HepG2 (cell line): ENCODE measurements at regions not wholly inside any gene's neighbourhood (a gene's known extent, or its start where the extent isn't known, plus 50 kb on each side); places are given as distances from the start of the nearest gene placed in this dataset.

Source experiments
- ATAC-seq: fragments of 200-7000 bp; cut with Tn5 transposase; 3 replicates; pipeline ENCODE4 v1.9.1; 2020; ENCODE audit warnings: mild to moderate bottlenecking, moderate library complexity
- BruUV-seq: library from RNA; stranded (reverse); fragments of 400-500 nt; replicated peaks from 2 replicates; lab custom pipeline; 2021; lab: Mats Ljungman, UMichigan
- CTCF ChIA-PET: fragments of 300-600 bp; formaldehyde crosslinking; extraction: SDS; loops from one replicate; lab custom pipeline; 2021; ENCODE audit warnings: low total read pairs, inconsistent platforms, low intra/inter-chr PET ratio; lab: Yijun Ruan, JAX
- POLR2A ChIA-PET: fragments of 350-600 bp; sonication (Branson Sonifier 250); formaldehyde crosslinking; loops from one replicate; lab custom pipeline; 2020; ENCODE audit warnings: antibody characterized with exemption, inconsistent platforms; lab: Yijun Ruan, JAX
- DNase-seq: peaks from one replicate; pipeline ENCODE4 v3.0.0-alpha.2; 2015; ENCODE audit warnings: low spot score
- FAIRE-seq: peaks from 3 replicates; lab custom pipeline; 2011; peaks lifted over from hg19 to GRCh38; lab: Jason Lieb, UNC
- H2AFZ ChIP-seq: one replicate; pipeline ENCODE4 v1.6.1; 2011; ENCODE audit warnings: low read length, inconsistent platforms
- H3K27ac ChIP-seq: fragments of 300-600 bp; 3 replicates; pipeline ENCODE4 v1.8.0; 2011; ENCODE audit warnings: mixed run types, mild to moderate bottlenecking, mixed read lengths, low read length, inconsistent platforms; ENCODE audit not compliant: insufficient read depth; ENCODE audit errors: extremely low read length
- H3K27me3 ChIP-seq, 2 experiments: fragments of 200-600 bp in 1 of 2; 2 replicates in 1 of 2; 3 replicates in 1 of 2; pipeline versions ENCODE4 v1.6.0 to v1.8.0; 2011; ENCODE audit warnings: low read length in 2 of 2, mild to moderate bottlenecking in 2 of 2, moderate library complexity in 2 of 2, inconsistent platforms in 1 of 2; ENCODE audit not compliant: insufficient read depth in 2 of 2, control insufficient read depth in 1 of 2
- H3K36me3 ChIP-seq, 2 experiments: fragments of 200-600 bp in 1 of 2; replicated peaks in 1 of 2; 2 replicates in 1 of 2; 3 replicates in 1 of 2; pipeline versions ENCODE4 v1.5.1 to v1.8.0; 2011; ENCODE audit warnings: low read length in 2 of 2, inconsistent platforms in 1 of 2; ENCODE audit not compliant: insufficient read depth in 2 of 2, control insufficient read depth in 1 of 2
- H3K4me1 ChIP-seq: 2 replicates; pipeline ENCODE4 v1.5.1; 2012; ENCODE audit warnings: low read length, inconsistent platforms; ENCODE audit not compliant: insufficient read depth
- H3K4me2 ChIP-seq: 2 replicates; pipeline ENCODE4 v1.6.0; 2011; ENCODE audit warnings: low read depth, low read length, inconsistent platforms
- H3K4me3 ChIP-seq, 3 experiments: fragments of 200-600 bp in 1 of 3; sonication (generic), shearing (Covaris generic) in 1 of 3; replicated peaks in 1 of 3; 2 replicates each; pipeline ENCODE4 v1.5.1; 2011 to 2016; ENCODE audit warnings: low read length in 3 of 3, inconsistent platforms in 2 of 3, low read depth in 2 of 3, mild to moderate bottlenecking in 2 of 3, control low read depth in 1 of 3, mixed read lengths in 1 of 3; ENCODE audit not compliant: insufficient read depth in 1 of 3
- H3K79me2 ChIP-seq: one replicate; pipeline ENCODE4 v1.6.1; 2011; ENCODE audit warnings: low read length, inconsistent platforms; ENCODE audit not compliant: insufficient read depth
- H3K9ac ChIP-seq: 2 replicates; pipeline ENCODE4 v1.6.0; 2011; ENCODE audit warnings: mild to moderate bottlenecking, low read depth, low read length, inconsistent platforms; ENCODE audit not compliant: insufficient read depth
- H3K9me3 ChIP-seq: 2 replicates; pipeline ENCODE4 v1.5.1; 2012; ENCODE audit warnings: mild to moderate bottlenecking, low read length
- H4K20me1 ChIP-seq: 2 replicates; pipeline ENCODE4 v1.6.0; 2011; ENCODE audit warnings: inconsistent platforms, mild to moderate bottlenecking, low read length, moderate library complexity; ENCODE audit not compliant: insufficient read depth
- CEBPB ChIP-seq: IDR thresholded peaks from 2 replicates; pipeline ENCODE4 v1.6.1; 2011; ENCODE audit warnings: low read depth, low read length, improper control_type of control experiment, borderline replicate concordance
- E2F1 ChIP-seq: sonication (generic); formaldehyde crosslinking; IDR thresholded peaks from 2 replicates; pipeline ENCODE4 v1.5.0; 2020; ENCODE audit warnings: missing genetic modification reagents
- HOXA7 ChIP-seq: sonication (generic); formaldehyde crosslinking; IDR thresholded peaks from 2 replicates; pipeline ENCODE4 v1.8.1; 2022; ENCODE audit warnings: mild to moderate bottlenecking, missing genetic modification reagents, moderate library complexity
- REL ChIP-seq: sonication (generic); formaldehyde crosslinking; conservative IDR thresholded peaks from 2 replicates; pipeline ENCODE4 v1.8.0; 2022; ENCODE audit warnings: mild to moderate bottlenecking, missing genetic modification reagents, moderate library complexity
- SATB2 ChIP-seq: sonication (generic); formaldehyde crosslinking; IDR thresholded peaks from 2 replicates; pipeline ENCODE4 v1.5.0; 2020; ENCODE audit warnings: missing genetic modification reagents
- SMAD9 ChIP-seq: sonication (generic); formaldehyde crosslinking; IDR thresholded peaks from 2 replicates; pipeline ENCODE4 v1.5.1; 2020; ENCODE audit warnings: mild to moderate bottlenecking, missing genetic modification reagents
- TFDP1 ChIP-seq: IDR thresholded peaks from 2 replicates; pipeline ENCODE4 v1.6.1; 2016; ENCODE audit warnings: missing compliant biosample characterization, missing genetic modification reagents, borderline replicate concordance
- ZKSCAN5 ChIP-seq: sonication (generic); formaldehyde crosslinking; IDR thresholded peaks from 2 replicates; pipeline ENCODE4 v1.5.1; 2020; ENCODE audit warnings: mild to moderate bottlenecking, missing genetic modification reagents
- ZNF337 ChIP-seq: sonication (generic); formaldehyde crosslinking; IDR thresholded peaks from 2 replicates; pipeline ENCODE4 v1.5.1; 2020; ENCODE audit warnings: missing genetic modification reagents, low read depth, mild to moderate bottlenecking, borderline replicate concordance
- ZNF496 ChIP-seq: sonication (generic); formaldehyde crosslinking; IDR thresholded peaks from 2 replicates; pipeline ENCODE4 v1.8.1; 2023; ENCODE audit warnings: mild to moderate bottlenecking, moderate library complexity, missing genetic modification reagents; ENCODE audit not compliant: insufficient replicate concordance
- ZNF530 ChIP-seq: sonication (generic); formaldehyde crosslinking; IDR thresholded peaks from 2 replicates; pipeline ENCODE4 v1.5.0; 2020; ENCODE audit warnings: low read depth, mild to moderate bottlenecking, missing genetic modification reagents
- ZNF883 ChIP-seq: sonication (generic); formaldehyde crosslinking; IDR thresholded peaks from 2 replicates; pipeline ENCODE4 v1.5.1; 2020; ENCODE audit warnings: mild to moderate bottlenecking, missing genetic modification reagents; ENCODE audit errors: not compliant biosample characterization
- ZSCAN21 ChIP-seq: sonication (generic); formaldehyde crosslinking; IDR thresholded peaks from 2 replicates; pipeline ENCODE4 v1.8.0; 2022; ENCODE audit warnings: mild to moderate bottlenecking, missing genetic modification reagents, moderate library complexity, borderline replicate concordance
- WGBS: methylation state at CpG from one replicate; pipeline ENCODE4 v1.1.6; 2017; ENCODE audit warnings: low lambda C conversion rate; 5-methylcytosine and 5-hydroxymethylcytosine counted together
- in situ Hi-C: cut with HindIII; loops from 2 replicates; pipeline ENCODE4 v1.10.0; 2017; ENCODE audit warnings: low pct_unique_long_range_greater_than_20kb; ENCODE audit not compliant: extremely low pct_ligation_motif_present
- intact Hi-C: fragments of 100-400 bp; cut with micrococcal nuclease; formaldehyde crosslinking; loops from one replicate; pipeline ENCODE4 v1.10.0; 2022; ENCODE audit not compliant: unreplicated experiment
- TF ChIP-seq, protein P1 (sequence below): sonication (generic); formaldehyde crosslinking; conservative IDR thresholded peaks from 2 replicates; pipeline ENCODE4 v1.8.0; 2022; ENCODE audit warnings: missing genetic modification reagents

GRCh38 chr10:3666525-3667302 lies 118.3 kb downstream of the KLF6 start:
- DNase-seq = no peak
- Histone ChIP-seq H3K36me3 (no peaks in the 10 kb centered on the region), H3K79me2 (no peaks in the 10 kb centered on the region), H3K27ac (no peak overlapping the region), H2AFZ (no peak overlapping the region), H3K9me3 (no peaks in the 10 kb centered on the region), H4K20me1 (no peaks in the 10 kb centered on the region), H3K4me1 (no peaks in the 10 kb centered on the region), H3K4me2 (no peak overlapping the region), H3K4me3 (no peak overlapping the region), H3K27me3 (peaks cover 0 to 14% of the 10 kb centered on the region in 2 experiments; a peak in 3 of 5 replicates), H3K9ac (no peak overlapping the region)
- intact Hi-C loops = no loop called here
- FAIRE-seq = no peak
- no TSS peak for BruUV-seq
- POLR2A ChIA-PET = no interaction called here
- ATAC-seq = no peak; the same call in 2 of the 3 replicates
- TF ChIP-seq ZSCAN21 (CRISPR knock-in tag) (no peak), ZNF883 (no peak), ZKSCAN5 (CRISPR knock-in tag) (no peak), REL (CRISPR knock-in tag) (no peak), HOXA7 (no peak), ZNF496 (no peak), SMAD9 (CRISPR knock-in tag) (no peak)
- in situ Hi-C loops = no loop called here
- CTCF ChIA-PET = no interaction called here
- WGBS = 61% methylated on average over 12 of the region's 14 CpGs

GRCh38 chr10:3665316-3665908 lies 119.6 kb downstream of the KLF6 start:
- no peaks in the 10 kb centered on the region for H3K79me2 ChIP-seq
- intact Hi-C loops (no loop called here), in situ Hi-C loops (no loop called here)
- no peak for ATAC-seq
- ChIA-PET CTCF (no interaction called here), POLR2A (no interaction called here)
- H3K36me3 ChIP-seq = no peaks in the 10 kb centered on the region
- H3K9me3 ChIP-seq = no peaks in the 10 kb centered on the region
- no peak overlapping the region for H2AFZ ChIP-seq
- DNase-seq = no peak
- no peak overlapping the region for H3K4me3 ChIP-seq
- no TSS peak for BruUV-seq
- H4K20me1 ChIP-seq = no peaks in the 10 kb centered on the region
- 40% methylated on average over 5 of the region's 15 CpGs for WGBS
- H3K4me2 ChIP-seq = no peak overlapping the region
- no peak overlapping the region for H3K9ac ChIP-seq
- FAIRE-seq = no peak
- H3K4me1 ChIP-seq = no peaks in the 10 kb centered on the region
- no peak overlapping the region for H3K27ac ChIP-seq
- peaks cover 0 to 8% of the 10 kb centered on the region in 2 experiments; a peak in 2 of 5 replicates for H3K27me3 ChIP-seq
- TF ChIP-seq TFDP1 (no peak), ZNF337 (CRISPR knock-in tag) (no peak), ZNF530 (CRISPR knock-in tag) (no peak), SATB2 (CRISPR knock-in tag) (no peak), CEBPB (no peak), E2F1 (CRISPR knock-in tag) (no peak)
- TF ChIP-seq, protein P1, sequence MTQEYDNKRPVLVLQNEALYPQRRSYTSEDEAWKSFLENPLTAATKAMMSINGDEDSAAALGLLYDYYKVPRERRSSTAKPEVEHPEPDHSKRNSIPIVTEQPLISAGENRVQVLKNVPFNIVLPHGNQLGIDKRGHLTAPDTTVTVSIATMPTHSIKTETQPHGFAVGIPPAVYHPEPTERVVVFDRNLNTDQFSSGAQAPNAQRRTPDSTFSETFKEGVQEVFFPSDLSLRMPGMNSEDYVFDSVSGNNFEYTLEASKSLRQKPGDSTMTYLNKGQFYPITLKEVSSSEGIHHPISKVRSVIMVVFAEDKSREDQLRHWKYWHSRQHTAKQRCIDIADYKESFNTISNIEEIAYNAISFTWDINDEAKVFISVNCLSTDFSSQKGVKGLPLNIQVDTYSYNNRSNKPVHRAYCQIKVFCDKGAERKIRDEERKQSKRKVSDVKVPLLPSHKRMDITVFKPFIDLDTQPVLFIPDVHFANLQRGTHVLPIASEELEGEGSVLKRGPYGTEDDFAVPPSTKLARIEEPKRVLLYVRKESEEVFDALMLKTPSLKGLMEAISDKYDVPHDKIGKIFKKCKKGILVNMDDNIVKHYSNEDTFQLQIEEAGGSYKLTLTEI (CRISPR knock-in tag) = no peak
